ENCODE measurements at regions not wholly inside any gene's neighbourhood (a gene's known extent, or its start where the extent isn't known, plus 50 kb on each side); places are given as distances from the start of the nearest gene placed in this dataset.
"Not testable (repeated sequence)": the region's sequence is repeated elsewhere in the genome, so short reads cannot be mapped to it uniquely, and the experiment has no call there.

DNA sequence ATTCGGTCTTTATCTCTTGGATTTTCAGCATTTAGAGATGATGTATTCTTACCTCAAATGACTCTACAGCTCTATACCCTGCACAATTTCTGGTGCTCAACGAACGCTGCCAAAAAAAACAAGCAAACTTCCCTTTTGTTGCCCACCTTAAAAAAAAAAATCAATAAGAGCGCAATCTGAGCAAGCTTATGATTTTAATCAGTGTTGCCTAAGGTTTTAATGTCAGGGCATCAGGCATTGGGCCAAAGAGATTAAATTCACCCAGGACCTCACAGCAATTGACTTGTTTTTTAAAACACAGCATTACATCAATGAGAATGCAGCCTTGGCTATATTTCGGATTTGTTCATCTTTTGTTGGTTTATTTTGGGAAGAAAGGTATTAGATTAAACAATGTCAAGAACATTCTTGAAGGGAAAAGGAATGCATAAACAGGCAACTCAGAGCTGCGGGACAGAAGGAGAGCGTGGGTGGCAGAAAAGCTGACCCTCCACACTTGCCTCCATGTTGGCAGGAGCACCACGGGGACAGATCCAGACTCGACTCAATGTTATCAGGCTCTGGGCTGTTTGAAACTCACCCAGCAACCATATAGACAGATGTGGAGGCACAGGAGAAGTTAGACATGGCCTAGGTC lies 127.5 kb upstream of the DAPK1 start:
- H3K36me3 Mint-ChIP-seq (ENCODE audit: low read depth) = peaks cover 4% of the 10 kb centered on the region
- H3K4me3 Mint-ChIP-seq = no peak overlapping the region
- peaks cover 18% of the 10 kb centered on the region for H3K9me3 Mint-ChIP-seq
- H3K4me1 Mint-ChIP-seq = peaks cover 21% of the 10 kb centered on the region
- no peaks in the 10 kb centered on the region for H3K27me3 Mint-ChIP-seq (ENCODE audit: low read depth)
- TF ChIP-seq, protein P1, sequence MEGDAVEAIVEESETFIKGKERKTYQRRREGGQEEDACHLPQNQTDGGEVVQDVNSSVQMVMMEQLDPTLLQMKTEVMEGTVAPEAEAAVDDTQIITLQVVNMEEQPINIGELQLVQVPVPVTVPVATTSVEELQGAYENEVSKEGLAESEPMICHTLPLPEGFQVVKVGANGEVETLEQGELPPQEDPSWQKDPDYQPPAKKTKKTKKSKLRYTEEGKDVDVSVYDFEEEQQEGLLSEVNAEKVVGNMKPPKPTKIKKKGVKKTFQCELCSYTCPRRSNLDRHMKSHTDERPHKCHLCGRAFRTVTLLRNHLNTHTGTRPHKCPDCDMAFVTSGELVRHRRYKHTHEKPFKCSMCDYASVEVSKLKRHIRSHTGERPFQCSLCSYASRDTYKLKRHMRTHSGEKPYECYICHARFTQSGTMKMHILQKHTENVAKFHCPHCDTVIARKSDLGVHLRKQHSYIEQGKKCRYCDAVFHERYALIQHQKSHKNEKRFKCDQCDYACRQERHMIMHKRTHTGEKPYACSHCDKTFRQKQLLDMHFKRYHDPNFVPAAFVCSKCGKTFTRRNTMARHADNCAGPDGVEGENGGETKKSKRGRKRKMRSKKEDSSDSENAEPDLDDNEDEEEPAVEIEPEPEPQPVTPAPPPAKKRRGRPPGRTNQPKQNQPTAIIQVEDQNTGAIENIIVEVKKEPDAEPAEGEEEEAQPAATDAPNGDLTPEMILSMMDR (IDR thresholded peaks at IDR 0.05; ENCODE audit: unreplicated experiment in 3 of 3) = no peak
- H3K27ac Mint-ChIP-seq = peak overlapping the region in 1 of 3 experiments; percentile 59

DNA sequence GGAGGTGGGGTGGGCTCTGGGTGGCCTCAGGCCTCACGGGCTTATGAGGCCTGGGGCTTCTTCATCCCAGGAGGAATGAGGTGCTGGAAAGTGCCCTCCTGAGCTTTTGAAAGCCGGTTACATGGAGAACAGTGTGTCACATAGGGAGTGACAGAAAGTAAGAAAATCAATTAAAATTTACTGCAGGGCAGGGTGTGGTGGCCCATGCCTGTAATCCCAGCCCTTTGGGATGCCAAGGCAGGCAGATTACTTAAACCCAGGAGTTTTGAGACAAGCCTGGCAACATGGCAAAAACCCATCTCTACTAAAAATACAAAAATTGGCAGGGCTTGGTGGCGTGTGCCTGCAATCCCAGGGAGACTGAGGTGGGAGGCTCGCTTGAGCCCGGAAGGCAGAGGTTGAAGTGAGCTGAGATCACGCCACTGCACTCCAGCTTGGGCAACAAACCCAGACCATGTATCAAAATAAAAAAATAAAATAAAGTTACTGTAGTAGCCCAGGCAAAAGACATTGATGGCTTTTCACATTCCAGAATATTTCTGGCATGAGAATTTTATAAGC lies 125.8 kb upstream of the DAPK1 start:
- Mint-ChIP-seq H3K36me3 (ENCODE audit: low read depth) (no peaks in the 10 kb centered on the region), H3K27ac (peak overlapping the region; percentile 87 to 89 (median 89)), H3K27me3 (ENCODE audit: low read depth) (no peaks in the 10 kb centered on the region), H3K4me1 (peaks cover 21% of the 10 kb centered on the region), H3K4me3 (no peak overlapping the region), H3K9me3 (peaks cover 11% of the 10 kb centered on the region)
- TF ChIP-seq, protein P1 (IDR thresholded peaks at IDR 0.05; ENCODE audit: unreplicated experiment in 3 of 3) = no peak

DNA sequence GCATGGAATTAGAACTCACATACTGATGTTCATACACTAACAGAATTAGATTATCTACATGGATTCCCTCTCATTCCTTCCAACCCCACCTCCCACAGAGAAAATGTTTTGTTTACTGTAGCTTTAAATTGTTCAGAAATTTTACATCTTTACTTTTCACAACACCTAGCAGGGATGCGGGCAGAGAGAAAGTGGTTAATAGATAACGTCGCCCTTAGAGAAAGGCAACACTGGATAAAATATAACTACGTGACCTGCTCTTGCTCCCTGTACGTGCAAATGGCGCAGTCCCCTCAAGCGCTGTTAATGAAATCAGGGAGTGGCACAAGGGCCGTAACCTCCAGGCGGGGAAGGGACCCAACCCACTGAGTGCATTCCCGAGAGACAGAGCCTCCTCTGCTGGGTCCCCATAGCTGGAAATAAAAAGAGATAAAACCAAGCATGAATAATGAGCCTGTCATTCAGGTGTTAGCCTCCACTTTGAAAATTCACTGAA lies 125.3 kb upstream of the DAPK1 start:
- peaks cover 8% of the 10 kb centered on the region for H3K9me3 Mint-ChIP-seq
- H3K27ac Mint-ChIP-seq = peak overlapping the region; percentile 87 to 89 (median 89)
- H3K4me3 Mint-ChIP-seq = no peak overlapping the region
- H3K36me3 Mint-ChIP-seq (ENCODE audit: low read depth) = no peaks in the 10 kb centered on the region
- H3K27me3 Mint-ChIP-seq (ENCODE audit: low read depth) = no peaks in the 10 kb centered on the region
- TF ChIP-seq, protein P1 (IDR thresholded peaks at IDR 0.05; ENCODE audit: unreplicated experiment in 3 of 3) = no peak
- peaks cover 21% of the 10 kb centered on the region for H3K4me1 Mint-ChIP-seq

DNA sequence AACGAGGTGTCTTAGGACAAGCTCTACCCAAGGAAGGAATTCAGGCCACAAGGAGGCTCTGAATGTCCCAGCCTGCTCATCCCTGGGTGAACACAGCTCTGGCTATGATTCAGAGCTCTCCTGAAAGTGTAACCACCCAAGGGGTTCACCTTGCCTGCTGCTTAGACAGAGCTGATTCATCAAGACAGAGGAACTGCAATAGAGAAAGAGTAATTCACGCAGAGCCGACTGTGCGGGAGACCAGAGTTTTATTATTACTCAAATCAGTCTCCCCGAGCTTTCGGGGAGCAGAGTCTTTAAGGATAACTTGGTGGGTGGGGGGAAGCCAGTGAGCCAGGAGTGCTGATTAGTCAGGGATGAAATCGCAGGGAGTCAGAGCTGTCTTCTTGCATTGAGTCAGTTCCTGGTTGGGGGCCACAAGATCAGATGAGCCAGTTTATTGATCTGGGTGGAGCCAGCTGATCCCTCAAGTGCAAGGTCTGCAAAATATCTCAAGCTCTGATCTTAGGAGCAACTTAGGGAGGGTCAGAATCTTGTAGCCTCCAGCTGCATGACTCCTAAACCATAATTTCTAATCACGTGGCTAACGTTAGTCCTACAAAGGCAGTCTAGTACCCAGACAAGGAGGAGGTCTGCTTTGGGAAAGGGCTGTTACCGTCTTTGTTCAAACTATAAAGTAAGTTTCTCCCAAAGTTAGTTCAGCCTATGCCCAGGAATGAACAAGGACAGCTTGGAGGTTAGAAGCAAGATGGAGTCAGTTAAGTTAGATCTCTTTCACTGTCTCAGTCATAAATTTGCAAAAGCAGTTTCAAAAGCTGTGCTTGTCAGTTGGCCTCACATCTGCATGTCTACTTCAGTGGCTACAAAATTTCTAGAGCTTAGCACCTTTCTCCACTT lies 123.4 kb upstream of the DAPK1 start:
- H3K36me3 Mint-ChIP-seq (ENCODE audit: low read depth); H3K27me3 Mint-ChIP-seq (ENCODE audit: low read depth); H3K9me3 Mint-ChIP-seq; H3K4me3 Mint-ChIP-seq: not testable (repeated sequence)
- peaks cover 21% of the 10 kb centered on the region for H3K4me1 Mint-ChIP-seq
- H3K27ac Mint-ChIP-seq = peak overlapping the region; percentile 62 to 90 (median 85)

DNA sequence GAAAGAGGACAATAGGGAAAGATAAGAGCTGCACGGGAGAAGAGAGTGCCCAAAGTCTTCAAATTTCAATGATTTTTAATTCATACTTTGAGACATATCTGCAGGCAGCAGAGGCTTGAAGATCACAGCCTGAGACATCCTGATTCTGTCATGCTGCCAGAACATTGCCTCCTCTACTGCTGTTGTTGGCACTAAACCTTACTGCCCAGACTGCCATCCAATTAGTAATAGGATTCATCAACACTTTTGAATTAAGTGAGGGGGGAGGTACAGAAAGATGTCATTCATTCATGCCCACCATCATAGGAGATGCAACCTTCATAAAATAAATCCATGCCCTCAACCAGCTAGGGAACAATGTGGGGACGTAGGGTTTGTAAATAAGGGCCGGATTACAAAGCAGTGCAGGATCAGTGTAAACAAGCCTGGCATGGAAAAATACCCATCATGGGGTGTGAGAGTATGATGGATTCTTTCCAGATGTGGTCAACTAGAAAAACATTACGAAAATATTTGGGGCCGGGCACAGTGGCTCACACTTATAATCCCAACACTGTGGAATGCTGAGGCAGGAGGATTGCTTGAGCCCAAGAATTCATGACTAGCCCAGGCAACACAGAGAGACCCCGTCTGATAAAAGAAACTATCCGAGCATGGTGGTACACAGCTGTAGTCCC lies 122.1 kb upstream of the DAPK1 start:
- H3K9me3 Mint-ChIP-seq = no peaks in the 10 kb centered on the region
- H3K4me1 Mint-ChIP-seq = peaks cover 16% of the 10 kb centered on the region
- H3K27ac Mint-ChIP-seq = no peak overlapping the region
- H3K36me3 Mint-ChIP-seq (ENCODE audit: low read depth) = no peaks in the 10 kb centered on the region
- H3K4me3 Mint-ChIP-seq = no peak overlapping the region
- H3K27me3 Mint-ChIP-seq (ENCODE audit: low read depth) = no peaks in the 10 kb centered on the region
- TF ChIP-seq, protein P1 (IDR thresholded peaks at IDR 0.05; ENCODE audit: unreplicated experiment in 3 of 3) = no peak

DNA sequence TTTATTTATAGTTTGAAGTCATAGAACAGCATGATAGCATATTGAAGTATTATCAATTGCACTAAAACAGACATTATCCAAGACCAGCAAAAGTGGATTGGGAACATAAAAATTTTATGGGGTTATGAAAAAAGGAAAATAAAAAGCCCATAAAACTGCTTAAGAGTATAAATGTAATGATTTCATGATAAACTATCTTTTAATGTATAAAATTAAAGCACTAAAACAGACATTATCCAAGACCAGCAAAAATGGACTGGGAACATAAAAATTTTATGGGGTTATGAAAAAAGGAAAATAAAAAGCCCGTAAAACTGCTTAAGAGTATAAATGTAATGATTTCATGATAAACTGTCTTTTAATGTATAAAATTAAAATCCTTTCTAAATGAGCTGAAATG lies 119.0 kb upstream of the DAPK1 start:
- Mint-ChIP-seq H3K36me3 (ENCODE audit: low read depth) (no peaks in the 10 kb centered on the region), H3K4me3 (no peak overlapping the region), H3K9me3 (no peaks in the 10 kb centered on the region), H3K27me3 (ENCODE audit: low read depth) (no peaks in the 10 kb centered on the region), H3K27ac (no peak overlapping the region), H3K4me1 (peaks cover 14% of the 10 kb centered on the region)
- TF ChIP-seq, protein P1 (IDR thresholded peaks at IDR 0.05; ENCODE audit: unreplicated experiment in 3 of 3) = no peak
